GM18909 (cell line): ENCODE measurements at regions not wholly inside any gene's neighbourhood (a gene's known extent, or its start where the extent isn't known, plus 50 kb on each side); places are given as distances from the start of the nearest gene placed in this dataset.
"Not testable (repeated sequence)": the region's sequence is repeated elsewhere in the genome, so short reads cannot be mapped to it uniquely, and the experiment has no call there.

Experiments used
- ATAC-seq: cut with Tn5 transposase; IDR thresholded peaks from one replicate; pipeline ENCODE4 v1.9.1; 2021; ENCODE audit warnings: mild to moderate bottlenecking; ENCODE audit not compliant: unreplicated experiment, poor library complexity

DNA sequence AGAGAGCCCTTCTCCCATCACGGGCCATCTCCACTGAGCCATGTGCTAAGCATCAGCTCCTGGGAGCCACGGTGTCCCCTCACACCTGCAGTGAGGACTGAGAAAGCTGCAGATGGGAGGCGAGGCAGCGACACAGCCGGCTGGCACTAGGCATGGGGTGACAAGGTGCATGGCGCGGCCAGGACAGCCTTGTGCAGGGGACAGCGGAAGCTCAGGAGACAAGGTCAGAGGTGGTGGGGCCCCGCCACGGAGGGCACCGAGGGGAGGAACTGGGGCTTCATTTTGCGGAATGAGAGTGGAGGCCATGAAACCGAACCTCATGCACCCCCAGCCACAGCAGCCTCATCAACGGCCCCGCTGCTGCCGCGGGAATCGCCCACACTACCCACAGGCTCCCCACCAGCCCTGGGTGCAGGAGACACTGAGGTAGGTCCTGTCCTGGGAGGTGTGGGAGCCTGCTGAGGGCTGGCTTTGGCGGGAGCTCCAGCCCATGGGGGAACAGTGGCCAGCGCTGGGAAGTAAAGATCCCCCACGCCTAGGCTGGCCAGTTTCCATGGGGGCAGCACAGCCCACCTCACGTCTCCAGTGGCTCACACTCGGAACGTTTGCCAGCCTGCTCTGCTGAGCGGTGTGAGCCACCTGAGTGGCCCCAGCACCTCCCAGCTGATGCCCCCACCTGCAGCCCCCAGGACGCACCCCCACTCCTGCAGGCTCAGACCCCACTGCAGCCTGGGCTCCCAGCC lies 71.2 kb upstream of the INSIG1 start:
- ATAC-seq, result no peak

DNA sequence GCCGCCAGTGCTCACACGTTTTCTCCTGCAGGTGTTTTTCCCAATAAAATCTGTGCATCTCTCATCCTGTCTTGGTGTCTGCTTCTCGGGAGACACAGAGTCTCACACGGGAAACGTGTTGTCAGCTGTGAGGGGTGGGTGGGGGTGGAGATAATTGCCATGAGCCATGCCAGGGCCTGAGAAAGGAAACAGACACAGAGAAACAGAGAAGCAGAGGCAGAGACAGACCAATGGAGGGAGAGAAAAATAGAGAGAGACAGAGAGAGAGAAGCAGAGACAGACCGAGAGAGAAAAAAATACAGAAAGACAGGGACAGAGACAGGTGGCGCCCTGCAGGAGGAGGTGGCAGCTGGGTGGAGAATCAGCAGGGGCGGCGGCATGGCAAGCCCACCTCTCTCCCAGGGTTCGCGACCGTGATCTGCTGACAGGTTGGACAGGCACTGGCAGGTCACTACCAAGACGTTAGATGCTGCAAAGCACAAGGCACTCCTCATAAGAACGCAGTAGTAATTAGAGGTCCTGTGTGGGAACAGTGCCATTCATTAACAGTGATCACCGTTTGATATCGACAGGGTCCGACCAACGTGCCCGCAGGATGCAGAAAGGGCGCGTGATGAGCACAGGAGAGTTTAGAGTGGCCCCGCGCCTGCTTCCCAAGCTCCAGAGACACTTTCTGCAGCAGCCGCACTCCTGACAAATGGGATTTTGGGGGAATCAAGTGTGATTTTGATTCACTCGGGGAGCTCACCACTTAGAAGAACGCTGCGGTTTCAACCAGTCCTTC lies 70.5 kb upstream of the INSIG1 start:
- no peak for ATAC-seq

DNA sequence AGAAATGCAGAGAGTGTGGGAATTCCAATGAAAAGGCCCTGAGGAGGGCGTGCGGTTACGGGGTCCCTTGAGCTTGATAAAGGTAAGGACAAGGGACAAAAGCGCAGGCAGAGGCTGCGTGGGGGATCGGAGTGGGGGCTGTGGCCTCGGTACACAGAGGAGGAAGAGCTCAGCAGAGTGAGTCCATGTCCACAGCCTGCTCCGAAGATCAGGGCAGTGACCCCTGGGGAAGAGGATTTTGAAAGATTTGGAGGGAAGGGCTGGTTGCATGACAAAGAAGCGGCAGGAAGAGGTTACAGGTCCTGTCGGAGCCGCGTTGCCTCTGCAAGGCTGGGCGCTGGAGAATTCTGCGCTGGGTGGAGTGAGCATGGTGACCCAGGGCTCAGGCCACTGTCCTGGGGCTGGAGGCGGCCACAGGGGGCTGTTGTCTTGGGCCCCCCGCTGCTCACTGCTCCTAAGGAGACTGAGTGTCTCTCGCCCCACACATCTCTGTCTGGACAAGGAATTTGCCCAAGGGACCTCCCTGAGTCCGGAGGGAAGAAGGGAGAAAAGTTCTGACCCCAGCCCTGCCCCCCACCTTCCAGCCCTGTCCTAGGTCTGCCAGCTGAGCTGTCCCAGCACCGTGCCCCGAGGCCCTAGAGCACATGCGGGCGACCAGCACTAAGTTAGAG lies 69.8 kb upstream of the INSIG1 start:
- no peak for ATAC-seq

DNA sequence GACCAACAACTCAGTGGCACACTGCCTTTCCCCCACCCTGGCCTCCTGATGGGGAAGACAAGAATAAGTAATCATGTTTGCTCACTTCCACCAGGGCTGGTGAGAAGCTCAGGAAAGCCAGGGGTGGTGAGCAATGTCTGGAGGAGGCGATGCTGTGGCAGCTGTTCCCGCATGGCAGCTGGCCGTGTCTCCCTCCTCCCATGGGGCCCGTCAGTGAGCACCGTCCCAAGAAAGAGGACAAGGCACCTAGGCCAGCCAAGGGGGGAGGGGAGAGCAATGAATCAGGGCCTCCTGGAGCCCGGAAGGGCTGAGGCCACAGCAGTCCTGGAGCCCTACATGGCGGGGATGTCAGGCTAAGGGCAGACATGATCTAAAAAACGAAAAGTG lies 69.2 kb upstream of the INSIG1 start:
- no peak for ATAC-seq

DNA sequence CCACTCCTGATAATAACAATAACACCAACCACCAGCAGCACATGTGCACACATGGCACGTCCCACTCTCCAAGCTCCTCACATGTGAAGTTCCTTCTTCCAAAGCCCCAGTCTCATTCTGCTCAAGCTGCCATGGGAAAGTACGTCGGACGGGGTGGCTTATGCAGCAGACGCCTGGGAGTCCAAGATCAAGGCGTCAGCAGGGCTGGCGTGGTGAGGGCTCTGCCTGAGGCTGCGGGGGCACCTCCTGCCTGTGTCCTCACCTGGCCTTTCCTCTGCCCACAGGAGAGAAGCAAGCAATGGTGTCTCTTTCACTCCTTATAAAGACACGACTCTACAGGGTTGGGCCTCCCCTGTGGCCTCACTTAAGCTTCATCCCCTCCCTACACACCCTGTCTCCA lies 68.8 kb upstream of the INSIG1 start:
- ATAC-seq, result no peak

DNA sequence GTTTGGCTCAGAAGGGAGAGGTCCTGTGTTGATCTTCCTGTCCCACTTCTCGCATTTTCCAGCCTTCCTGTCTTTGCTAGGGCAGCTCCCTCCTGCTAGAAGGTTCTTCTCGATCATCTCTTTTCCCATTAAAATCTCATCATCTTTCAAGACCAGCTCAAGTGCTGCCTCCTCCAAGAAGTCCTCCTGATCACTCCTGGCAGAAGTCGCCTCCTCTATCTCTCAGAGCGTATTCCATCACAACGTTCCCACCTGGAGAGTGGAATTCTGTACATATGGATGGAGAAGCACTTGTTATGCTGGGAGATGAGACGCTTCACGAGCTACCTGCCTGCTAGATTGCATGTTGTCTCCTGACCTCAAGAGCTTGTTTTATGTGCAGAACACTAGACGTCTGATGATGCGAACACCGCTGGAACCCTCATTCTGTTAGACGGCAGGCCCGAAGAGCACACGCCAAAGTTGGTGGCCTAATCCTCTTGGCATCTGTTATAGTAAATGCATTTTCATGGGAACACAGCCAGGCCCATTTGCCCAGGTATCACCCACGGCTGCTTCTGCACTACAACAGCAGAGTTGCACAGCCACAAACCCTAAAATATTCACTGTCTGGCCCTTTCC lies 68.0 kb upstream of the INSIG1 start:
- ATAC-seq, result no peak

DNA sequence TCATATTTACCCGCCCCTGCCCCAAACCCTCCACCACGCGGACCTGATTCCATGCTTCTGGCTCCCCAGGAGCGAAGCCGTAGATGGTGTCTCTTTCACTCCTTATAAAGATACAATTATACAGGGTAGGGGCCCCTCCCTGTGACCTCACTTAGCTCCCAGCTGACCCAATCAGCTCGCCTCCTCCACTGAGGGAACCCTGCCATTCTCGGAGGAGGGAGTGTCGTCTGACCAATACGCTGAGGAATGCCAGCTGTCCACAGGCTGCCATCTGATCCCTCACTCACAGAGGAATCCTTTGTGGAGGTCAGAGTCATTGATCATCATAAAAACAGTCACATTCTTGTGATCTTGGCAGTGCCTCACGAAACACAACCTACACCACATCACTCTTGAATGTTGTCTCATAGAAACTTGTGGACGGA lies 67.5 kb upstream of the INSIG1 start:
- ATAC-seq, result no peak

DNA sequence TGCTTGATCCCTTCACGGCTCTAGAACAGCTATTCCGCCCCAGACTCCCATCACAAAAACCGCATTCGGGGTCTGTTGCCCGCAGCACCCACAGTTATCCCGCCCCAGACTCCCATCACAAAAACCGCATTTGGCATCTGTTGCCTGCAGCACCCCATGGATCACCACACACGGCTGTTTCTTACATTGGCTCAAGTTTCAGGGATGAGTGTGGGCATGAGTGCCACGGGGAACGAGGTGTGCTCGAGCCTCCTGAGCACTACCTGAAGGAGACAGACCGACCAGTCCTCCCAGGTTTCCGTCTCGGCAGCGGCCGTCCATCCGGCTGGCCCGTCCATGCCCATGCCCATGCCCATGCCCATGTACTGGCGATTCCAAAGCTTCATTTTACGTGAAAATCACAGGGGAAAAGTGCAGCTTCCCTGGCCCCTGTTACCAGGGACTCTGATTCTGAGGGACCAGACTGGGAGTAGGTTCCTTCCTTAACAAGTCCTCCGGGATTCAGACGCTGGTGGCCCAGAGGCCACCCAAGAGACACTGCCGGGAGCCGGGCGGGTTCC lies 66.4 kb upstream of the INSIG1 start:
- no peak for ATAC-seq

DNA sequence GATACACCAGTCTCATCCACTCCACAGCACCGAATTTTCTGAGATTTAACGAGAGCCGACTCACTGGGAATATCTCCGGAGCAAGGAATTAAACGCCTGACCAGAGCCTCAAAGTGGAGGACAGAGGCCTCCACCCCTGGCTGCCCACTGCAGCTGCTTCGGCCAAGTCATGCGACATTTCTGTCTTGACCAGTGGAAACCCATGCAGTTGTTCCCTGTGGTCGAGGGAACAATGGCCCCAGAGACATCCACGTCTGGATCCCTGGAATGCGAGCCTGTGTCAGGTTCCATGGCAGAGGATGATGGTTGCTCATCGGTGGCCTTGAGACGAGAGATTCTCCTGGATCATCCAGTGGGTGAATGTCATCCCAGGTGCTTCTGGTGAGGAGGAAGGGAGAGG lies 65.7 kb upstream of the INSIG1 start:
- no peak for ATAC-seq

DNA sequence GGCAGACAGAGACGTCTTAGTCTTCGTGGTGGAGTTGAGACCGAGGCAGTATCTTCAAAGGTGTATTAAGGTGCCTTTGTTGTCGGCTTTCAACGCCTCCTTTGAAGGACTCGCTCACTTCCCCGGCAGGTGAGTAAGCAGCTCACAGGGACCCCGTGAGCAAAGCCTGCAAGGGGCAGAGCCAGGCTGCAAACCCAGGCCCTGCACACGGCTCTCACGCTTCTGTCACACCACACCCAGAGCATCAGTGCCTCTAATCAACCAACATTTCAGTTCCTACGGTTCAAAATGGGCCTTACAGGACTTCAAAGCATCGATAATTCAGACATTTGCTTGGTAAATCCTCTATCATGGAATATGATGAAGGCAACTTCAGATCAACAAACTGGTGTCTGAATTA lies 64.8 kb upstream of the INSIG1 start:
- ATAC-seq, result no peak

DNA sequence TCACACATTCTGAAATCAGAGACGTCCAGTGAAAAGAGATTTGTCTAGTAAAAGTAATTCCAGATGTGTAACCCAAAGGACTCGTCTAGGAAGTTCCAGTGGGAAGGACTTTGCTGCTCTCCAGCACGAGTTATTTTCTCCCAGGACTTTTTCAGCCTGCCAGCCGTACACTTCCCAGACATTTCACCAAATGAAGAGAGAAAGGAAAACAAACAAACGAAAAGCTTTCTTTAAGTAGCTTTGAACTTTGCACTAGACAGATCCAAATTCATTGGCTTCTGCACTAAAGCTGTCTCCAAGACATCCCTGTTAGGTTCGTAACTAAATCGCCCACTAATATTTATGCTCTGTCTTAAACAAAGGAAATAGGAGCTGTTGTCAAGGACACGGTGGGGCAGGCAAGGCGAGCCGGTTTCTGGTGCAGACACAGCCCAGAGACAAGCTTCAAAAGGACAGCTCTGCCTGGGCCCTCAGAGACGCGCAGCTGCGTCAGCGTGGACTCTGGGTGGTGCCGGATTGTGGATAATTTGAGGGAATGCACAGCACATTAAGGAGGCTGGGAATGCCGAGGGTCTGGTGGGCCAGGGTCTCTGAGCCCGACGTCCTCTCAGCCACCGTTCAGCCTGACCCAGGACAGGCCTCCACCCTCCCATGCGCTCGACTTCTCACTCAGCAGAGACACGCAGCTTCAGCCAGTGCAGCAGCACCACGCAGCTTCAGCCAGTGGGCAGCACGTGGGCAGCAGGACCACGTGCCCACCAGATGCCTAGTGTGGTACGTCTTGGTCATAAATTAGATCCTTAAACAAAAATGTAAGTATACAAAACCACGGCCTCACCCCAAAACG lies 64.1 kb upstream of the INSIG1 start:
- ATAC-seq, result no peak

DNA sequence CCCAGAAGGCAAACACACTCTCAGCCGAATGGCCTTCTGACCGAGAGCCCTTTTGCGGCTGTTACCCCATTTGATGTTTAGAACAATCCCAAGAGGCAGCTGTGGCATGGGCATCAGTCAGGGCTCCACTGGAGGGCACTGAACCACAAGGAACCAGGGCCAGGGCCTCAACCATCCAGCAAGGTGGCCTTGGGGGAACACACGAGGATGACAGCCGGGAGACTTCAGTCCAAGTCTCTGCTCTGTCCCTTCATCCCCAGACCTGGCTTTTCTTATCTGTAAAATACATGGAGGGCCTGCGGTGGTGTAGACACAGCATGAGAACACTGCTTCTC lies 63.6 kb upstream of the INSIG1 start:
- no peak for ATAC-seq

DNA sequence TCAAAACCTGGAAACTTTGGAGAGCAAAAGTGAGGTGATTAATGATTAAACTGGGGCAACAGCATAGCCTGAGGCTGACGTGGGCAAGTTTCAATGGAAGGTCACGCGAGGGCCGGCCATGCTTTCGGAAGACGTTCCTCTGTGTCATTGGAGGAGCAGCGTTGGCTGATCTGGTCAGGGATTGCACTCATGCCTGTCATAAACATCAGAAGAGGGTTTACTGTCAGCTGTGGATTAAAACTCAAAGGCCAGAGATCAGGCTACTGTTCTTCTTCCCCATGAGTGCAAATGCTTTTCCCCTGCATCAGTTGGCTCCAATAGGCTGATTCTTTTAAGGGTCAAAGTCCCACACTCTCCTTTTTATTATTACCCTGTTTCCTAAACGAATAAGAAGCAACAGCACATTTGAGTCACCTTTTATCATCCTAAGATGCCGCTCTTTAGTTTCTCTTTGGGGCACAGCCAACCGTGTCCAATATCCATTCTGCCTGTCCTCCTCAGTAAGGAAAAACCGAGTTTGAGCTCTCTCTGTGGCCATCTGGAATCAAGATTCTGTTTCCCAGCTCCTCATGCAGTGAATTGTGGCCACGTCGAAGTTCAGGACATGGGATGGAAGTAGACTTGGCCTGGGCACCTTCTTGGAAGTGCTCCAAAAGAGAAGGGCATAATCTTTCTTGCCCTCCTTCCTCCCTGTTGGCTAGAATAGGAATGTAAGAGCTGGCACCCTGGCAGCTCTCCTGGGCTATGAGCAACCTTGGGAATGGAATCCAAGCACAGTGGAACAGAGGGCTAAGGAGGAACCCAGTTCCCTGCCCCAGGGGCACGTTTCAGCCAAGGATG lies 62.5 kb upstream of the INSIG1 start:
- no peak for ATAC-seq

DNA sequence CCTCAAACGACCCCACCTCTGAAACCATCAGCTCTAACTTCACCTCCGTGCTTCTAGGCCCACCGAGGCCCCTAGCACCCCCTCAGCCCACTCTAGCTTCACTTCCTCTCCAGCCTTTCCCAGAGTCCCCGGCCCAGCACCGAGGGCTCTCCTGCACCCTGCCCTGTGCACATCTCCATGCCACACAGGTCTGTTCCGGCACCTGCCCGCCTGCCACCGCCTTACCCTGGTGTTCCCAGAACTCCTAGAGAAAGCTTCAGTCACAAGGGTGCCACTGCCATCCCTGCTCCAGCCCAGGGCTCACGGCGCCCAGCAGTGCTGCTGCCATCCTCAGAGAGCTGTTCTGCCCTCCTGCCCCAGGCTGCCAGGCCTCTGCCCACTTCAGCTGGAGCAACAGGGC lies 61.3 kb upstream of the INSIG1 start:
- ATAC-seq, result no peak

DNA sequence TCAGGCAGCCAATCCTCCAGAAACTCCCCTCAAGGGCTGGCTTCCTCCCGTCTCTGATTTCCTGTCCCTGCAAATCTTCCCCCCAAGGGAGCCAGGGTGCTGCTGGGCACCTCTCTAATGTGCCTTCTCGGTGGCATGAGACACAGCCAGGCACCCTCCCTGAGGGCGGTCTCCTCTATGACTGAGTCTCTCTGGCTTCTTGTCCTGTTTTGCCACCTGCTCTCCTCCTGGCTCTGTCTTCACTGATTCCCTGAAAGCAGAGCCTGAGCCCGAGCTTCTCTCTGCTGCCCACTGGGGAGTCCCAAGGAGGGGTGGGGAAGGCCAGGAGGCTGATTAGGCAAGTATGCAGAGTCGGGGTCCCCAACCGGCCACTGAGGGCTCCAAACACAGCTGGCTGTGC lies 60.4 kb upstream of the INSIG1 start:
- no peak for ATAC-seq

DNA sequence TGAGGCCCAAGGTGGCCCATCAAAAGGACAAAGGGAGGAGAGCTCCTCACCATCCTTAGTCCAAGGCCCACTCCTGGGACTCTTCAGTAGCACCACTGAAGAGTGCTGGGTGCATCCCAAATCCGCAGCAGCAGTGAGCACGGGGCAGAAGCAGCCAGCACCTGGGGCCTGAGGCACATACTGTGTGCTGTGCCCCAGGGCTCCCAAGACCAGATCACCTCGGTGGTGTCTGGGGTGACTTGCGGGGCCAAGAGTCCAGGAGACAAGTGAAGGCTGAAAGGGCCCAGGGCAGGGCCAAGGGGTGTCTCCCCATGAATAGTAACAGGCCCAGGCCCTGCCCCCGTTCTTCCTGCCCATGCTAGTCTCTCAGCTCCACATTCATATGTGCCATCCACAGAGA lies 59.9 kb upstream of the INSIG1 start:
- ATAC-seq, result no peak

DNA sequence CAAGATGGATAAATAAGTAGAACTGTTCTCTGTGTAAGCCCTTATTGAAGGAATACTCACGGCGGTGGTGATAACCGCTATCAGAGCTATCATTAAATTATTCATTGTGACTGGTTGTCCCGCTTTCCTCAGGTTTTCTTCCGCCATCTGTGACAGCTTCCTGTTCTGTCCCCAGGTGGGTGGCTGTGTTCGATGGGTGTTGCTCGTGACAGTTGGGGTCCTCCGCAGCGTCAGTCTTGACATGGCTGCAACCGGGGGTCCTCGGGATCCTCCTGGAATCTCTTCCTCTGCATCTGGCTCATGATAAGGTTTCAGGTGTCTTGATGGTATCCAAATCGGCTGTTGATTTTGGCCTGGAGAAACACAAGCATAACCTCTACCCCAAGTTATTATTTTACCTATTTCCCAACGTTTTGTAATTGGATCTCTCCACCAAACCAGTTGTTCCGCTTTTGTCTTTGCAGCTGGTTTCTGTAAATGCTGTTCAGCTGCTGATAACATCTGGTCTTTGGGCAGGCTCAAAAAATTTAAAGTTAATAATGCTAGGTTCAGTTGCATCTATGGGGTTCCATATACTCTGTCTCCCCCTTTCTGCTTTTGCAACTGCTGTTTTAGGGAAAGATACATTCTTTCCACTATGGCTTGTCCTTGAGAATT lies 58.1 kb upstream of the INSIG1 start:
- not testable (repeated sequence) for ATAC-seq

DNA sequence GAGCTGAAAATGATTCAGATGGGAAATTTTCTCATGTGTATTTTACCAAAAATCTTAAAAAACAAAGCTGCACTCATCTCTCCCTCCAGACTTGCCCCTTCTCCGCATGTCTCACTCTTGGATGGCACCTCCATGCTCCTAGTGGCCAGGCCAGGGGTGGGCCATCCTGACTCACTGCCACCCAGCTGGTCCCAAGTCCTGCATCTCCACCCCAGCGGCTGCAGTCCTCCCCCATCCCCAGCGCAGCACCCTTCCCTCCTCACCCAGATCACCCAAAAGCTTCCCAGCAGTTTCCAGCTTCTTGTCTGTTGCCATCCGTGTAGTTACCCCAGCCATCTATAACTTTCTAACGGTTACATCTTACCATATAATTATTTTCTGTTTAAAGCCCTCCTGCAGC lies 53.0 kb upstream of the INSIG1 start:
- no peak for ATAC-seq
